ENCODE measurements at regions not wholly inside any gene's neighbourhood (a gene's known extent, or its start where the extent isn't known, plus 50 kb on each side); places are given as distances from the start of the nearest gene placed in this dataset.
"Not testable (repeated sequence)": the region's sequence is repeated elsewhere in the genome, so short reads cannot be mapped to it uniquely, and the experiment has no call there.

- no peaks in the 10 kb centered on the region for H3K36me3 ChIP-seq (ENCODE audit: control insufficient read depth in 1 of 2, insufficient read depth in 2 of 2, low read length in 2 of 2)
- no peak for ATAC-seq
- H3K27ac ChIP-seq (ENCODE audit: low read depth, low read length): no peak overlapping the region
- no peak overlapping the region for H2AFZ ChIP-seq (ENCODE audit: low read depth, low read length, poor library complexity, severe bottlenecking)
- no peaks in the 10 kb centered on the region for H3K9me3 ChIP-seq (ENCODE audit: control insufficient read depth in 1 of 2, insufficient read depth in 1 of 2, low read depth in 1 of 2, low read length in 2 of 2)
- no TSS peak for BruUV-seq (replicated peaks)
- no peak overlapping the region for H3K4me3 ChIP-seq (replicated peaks in 1 of 2; ENCODE audit: low read depth in 1 of 2, low read length in 2 of 2)
- no peak overlapping the region for H3K9ac ChIP-seq (ENCODE audit: low read length)
- peaks cover 2 to 4% of the 10 kb centered on the region in 2 experiments; a peak in 2 of 4 replicates for H3K4me1 ChIP-seq (ENCODE audit: control insufficient read depth in 1 of 2, insufficient read depth in 2 of 2, low read length in 2 of 2)
- H4K20me1 ChIP-seq (ENCODE audit: insufficient read depth): no peaks in the 10 kb centered on the region
- no peaks in the 10 kb centered on the region for H3K79me2 ChIP-seq (ENCODE audit: insufficient read depth, low read length)
- no peaks in the 10 kb centered on the region for H3K9me2 ChIP-seq (ENCODE audit: insufficient read depth)
- intact Hi-C loops (cut with micrococcal nuclease): no loop called here
- no peak overlapping the region for H3K4me2 ChIP-seq (ENCODE audit: low read length)
- ChIA-PET CTCF (no interaction called here), POLR2A (no interaction called here), RAD21 (ENCODE audit: low non-redundant PET in 1 of 2, low total read pairs in 2 of 2, uncharacterized antibody in 2 of 2, unreplicated experiment in 2 of 2) (no interaction called here)
- TF ChIP-seq, protein P1, sequence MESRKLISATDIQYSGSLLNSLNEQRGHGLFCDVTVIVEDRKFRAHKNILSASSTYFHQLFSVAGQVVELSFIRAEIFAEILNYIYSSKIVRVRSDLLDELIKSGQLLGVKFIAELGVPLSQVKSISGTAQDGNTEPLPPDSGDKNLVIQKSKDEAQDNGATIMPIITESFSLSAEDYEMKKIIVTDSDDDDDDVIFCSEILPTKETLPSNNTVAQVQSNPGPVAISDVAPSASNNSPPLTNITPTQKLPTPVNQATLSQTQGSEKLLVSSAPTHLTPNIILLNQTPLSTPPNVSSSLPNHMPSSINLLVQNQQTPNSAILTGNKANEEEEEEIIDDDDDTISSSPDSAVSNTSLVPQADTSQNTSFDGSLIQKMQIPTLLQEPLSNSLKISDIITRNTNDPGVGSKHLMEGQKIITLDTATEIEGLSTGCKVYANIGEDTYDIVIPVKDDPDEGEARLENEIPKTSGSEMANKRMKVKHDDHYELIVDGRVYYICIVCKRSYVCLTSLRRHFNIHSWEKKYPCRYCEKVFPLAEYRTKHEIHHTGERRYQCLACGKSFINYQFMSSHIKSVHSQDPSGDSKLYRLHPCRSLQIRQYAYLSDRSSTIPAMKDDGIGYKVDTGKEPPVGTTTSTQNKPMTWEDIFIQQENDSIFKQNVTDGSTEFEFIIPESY (IDR thresholded peaks at IDR 0.05; ENCODE audit: extremely low read depth, insufficient replicate concordance, low read length): no peak
- no peak for TF ChIP-seq SRF (IDR thresholded peaks at IDR 0.05; ENCODE audit: low read depth)
- no peak for TF ChIP-seq REST (IDR thresholded peaks at IDR 0.05; ENCODE audit: low read depth)
- no peak for TF ChIP-seq ZNF274 (IDR thresholded peaks at IDR 0.05; ENCODE audit: low read depth, low read length)
- no peak for TF ChIP-seq EZH2 (IDR thresholded peaks at IDR 0.05)
- no peak for TF ChIP-seq POLR2AphosphoS5 (IDR thresholded peaks at IDR 0.05; ENCODE audit: low read depth, low read length)
- TF ChIP-seq FOSL1 (IDR thresholded peaks at IDR 0.05; ENCODE audit: low read depth): no peak
- TF ChIP-seq, protein P2, sequence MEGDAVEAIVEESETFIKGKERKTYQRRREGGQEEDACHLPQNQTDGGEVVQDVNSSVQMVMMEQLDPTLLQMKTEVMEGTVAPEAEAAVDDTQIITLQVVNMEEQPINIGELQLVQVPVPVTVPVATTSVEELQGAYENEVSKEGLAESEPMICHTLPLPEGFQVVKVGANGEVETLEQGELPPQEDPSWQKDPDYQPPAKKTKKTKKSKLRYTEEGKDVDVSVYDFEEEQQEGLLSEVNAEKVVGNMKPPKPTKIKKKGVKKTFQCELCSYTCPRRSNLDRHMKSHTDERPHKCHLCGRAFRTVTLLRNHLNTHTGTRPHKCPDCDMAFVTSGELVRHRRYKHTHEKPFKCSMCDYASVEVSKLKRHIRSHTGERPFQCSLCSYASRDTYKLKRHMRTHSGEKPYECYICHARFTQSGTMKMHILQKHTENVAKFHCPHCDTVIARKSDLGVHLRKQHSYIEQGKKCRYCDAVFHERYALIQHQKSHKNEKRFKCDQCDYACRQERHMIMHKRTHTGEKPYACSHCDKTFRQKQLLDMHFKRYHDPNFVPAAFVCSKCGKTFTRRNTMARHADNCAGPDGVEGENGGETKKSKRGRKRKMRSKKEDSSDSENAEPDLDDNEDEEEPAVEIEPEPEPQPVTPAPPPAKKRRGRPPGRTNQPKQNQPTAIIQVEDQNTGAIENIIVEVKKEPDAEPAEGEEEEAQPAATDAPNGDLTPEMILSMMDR (IDR thresholded peaks at IDR 0.05 in 2 of 3, conservative IDR thresholded peaks at IDR 0.05 in 1 of 3; ENCODE audit: borderline replicate concordance in 1 of 3, insufficient read depth in 1 of 3, low read depth in 2 of 3, low read length in 2 of 3): no peak
- H3K27me3 ChIP-seq (ENCODE audit: insufficient read depth, low read length): no peaks in the 10 kb centered on the region
- no peak for DNase-seq (ENCODE audit: low read depth, low spot score)
These were observed 237.5 kb upstream of the POGK start for GRCh38 chr1:166601650-166602278.

GRCh38 chr1:166602801-166603200 lies 236.5 kb upstream of the POGK start:
- H3K4me2 ChIP-seq (ENCODE audit: low read length); intact Hi-C loops (cut with micrococcal nuclease); H3K9me3 ChIP-seq (ENCODE audit: control insufficient read depth in 1 of 2, insufficient read depth in 1 of 2, low read depth in 1 of 2, low read length in 2 of 2); BruUV-seq (replicated peaks); H2AFZ ChIP-seq (ENCODE audit: low read depth, low read length, poor library complexity, severe bottlenecking); POLR2A ChIA-PET; H3K9ac ChIP-seq (ENCODE audit: low read length); ATAC-seq; H4K20me1 ChIP-seq (ENCODE audit: insufficient read depth); DNase-seq (ENCODE audit: low read depth, low spot score); H3K79me2 ChIP-seq (ENCODE audit: insufficient read depth, low read length); H3K27ac ChIP-seq (ENCODE audit: low read depth, low read length); H3K4me3 ChIP-seq (replicated peaks in 1 of 2; ENCODE audit: low read depth in 1 of 2, low read length in 2 of 2); CTCF ChIA-PET; H3K27me3 ChIP-seq (ENCODE audit: insufficient read depth, low read length); RAD21 ChIA-PET (ENCODE audit: low non-redundant PET in 1 of 2, low total read pairs in 2 of 2, uncharacterized antibody in 2 of 2, unreplicated experiment in 2 of 2); H3K36me3 ChIP-seq (ENCODE audit: control insufficient read depth in 1 of 2, insufficient read depth in 2 of 2, low read length in 2 of 2); H3K4me1 ChIP-seq (ENCODE audit: control insufficient read depth in 1 of 2, insufficient read depth in 2 of 2, low read length in 2 of 2); H3K9me2 ChIP-seq (ENCODE audit: insufficient read depth): not testable (repeated sequence)
